GM21526 (cell line): ENCODE measurements at regions not wholly inside any gene's neighbourhood (a gene's known extent, or its start where the extent isn't known, plus 50 kb on each side); places are given as distances from the start of the nearest gene placed in this dataset.

Experiments
- ATAC-seq: cut with Tn5 transposase; IDR thresholded peaks from one replicate; pipeline ENCODE4 v1.9.1; 2021; ENCODE audit warnings: moderate library complexity; ENCODE audit not compliant: unreplicated experiment, low FRiP score

GRCh38 chr12:24425601-24425970, 476.1 kb upstream of the SOX5 start:
- no peak for ATAC-seq

- no peak for ATAC-seq
These were observed 475.6 kb upstream of the SOX5 start for GRCh38 chr12:24424889-24425600.

GRCh38 chr12:24424376-24424775, 474.9 kb upstream of the SOX5 start:
- ATAC-seq: no peak

GRCh38 chr12:24423611-24424010, 474.1 kb upstream of the SOX5 start:
- no peak for ATAC-seq

- ATAC-seq: no peak
These were observed 472.3 kb upstream of the SOX5 start for GRCh38 chr12:24421759-24422158.

GRCh38 chr12:24418157-24418556, 468.7 kb upstream of the SOX5 start:
- ATAC-seq: no peak

GRCh38 chr12:24416423-24417109, 467.1 kb upstream of the SOX5 start:
- ATAC-seq: no peak

GRCh38 chr12:24415934-24416333, 466.5 kb upstream of the SOX5 start:
- ATAC-seq: no peak

GRCh38 chr12:24414480-24414879, 465.0 kb upstream of the SOX5 start:
- ATAC-seq: no peak

GRCh38 chr12:24411948-24412347, 462.5 kb upstream of the SOX5 start:
- no peak for ATAC-seq

- no peak for ATAC-seq
These were observed 460.4 kb upstream of the SOX5 start for GRCh38 chr12:24409868-24410267.

GRCh38 chr12:24408305-24408704, 458.8 kb upstream of the SOX5 start:
- ATAC-seq: no peak

- ATAC-seq: no peak
These were observed 458.4 kb upstream of the SOX5 start for GRCh38 chr12:24407884-24408283.

- ATAC-seq: no peak
These were observed 454.8 kb upstream of the SOX5 start for GRCh38 chr12:24404086-24404815.

GRCh38 chr12:24400533-24400932, 451.1 kb upstream of the SOX5 start:
- ATAC-seq: no peak

- ATAC-seq: peak; percentile 76
These were observed 449.1 kb upstream of the SOX5 start for GRCh38 chr12:24398605-24399004.

- ATAC-seq: no peak
These were observed 446.8 kb upstream of the SOX5 start for GRCh38 chr12:24396224-24396623.

GRCh38 chr12:24394246-24394645, 444.8 kb upstream of the SOX5 start:
- no peak for ATAC-seq

- no peak for ATAC-seq
These were observed 443.6 kb upstream of the SOX5 start for GRCh38 chr12:24393071-24393470.

GRCh38 chr12:24389394-24389793, 439.9 kb upstream of the SOX5 start:
- ATAC-seq: no peak

- no peak for ATAC-seq
These were observed 437.9 kb upstream of the SOX5 start for GRCh38 chr12:24387381-24387780.

GRCh38 chr12:24386836-24387235, 437.4 kb upstream of the SOX5 start:
- ATAC-seq: no peak
